ENCODE measurements at regions not wholly inside any gene's neighbourhood (a gene's known extent, or its start where the extent isn't known, plus 50 kb on each side); places are given as distances from the start of the nearest gene placed in this dataset.

GRCh38 chr14:58875613-58876012 is 237.9 kb downstream of the DACT1 start:
- no peaks in the 10 kb centered on the region for H3F3A ChIP-seq (ENCODE audit: control insufficient read depth, insufficient read depth)
- H3K9me2 ChIP-seq (replicated peaks; ENCODE audit: control insufficient read depth, low read length) = no peaks in the 10 kb centered on the region
- no peaks in the 10 kb centered on the region for H3K27me3 ChIP-seq (ENCODE audit: control insufficient read depth, low read length)
- no peaks in the 10 kb centered on the region for H3K9me3 ChIP-seq (ENCODE audit: control insufficient read depth, insufficient read depth, low read length)
- H4K20me1 ChIP-seq (ENCODE audit: control insufficient read depth, insufficient read depth, low read depth, low read length) = no peaks in the 10 kb centered on the region
- no peaks in the 10 kb centered on the region for H3K36me3 ChIP-seq (ENCODE audit: control insufficient read depth, low read length)
- H3K79me2 ChIP-seq (ENCODE audit: control insufficient read depth, low read length) = no peaks in the 10 kb centered on the region
- TF ChIP-seq EZH2phosphoT487 (IDR thresholded peaks at IDR 0.05; ENCODE audit: borderline replicate concordance, low read length) = no peak
- no peak for TF ChIP-seq CTCF (IDR thresholded peaks at IDR 0.05; ENCODE audit: low read depth, low read length, poor library complexity, severe bottlenecking)
- no peak overlapping the region for H3K4me2 ChIP-seq (ENCODE audit: low read length)
- H3K4me3 ChIP-seq (ENCODE audit: low read length) = no peak overlapping the region
- H3K4me1 ChIP-seq (ENCODE audit: control insufficient read depth, low read length) = no peaks in the 10 kb centered on the region
- H3K27ac ChIP-seq (ENCODE audit: low read depth, low read length) = no peak overlapping the region

- Histone ChIP-seq H3K9me3 (ENCODE audit: control insufficient read depth, insufficient read depth, low read length) (no peaks in the 10 kb centered on the region), H3F3A (ENCODE audit: control insufficient read depth, insufficient read depth) (no peaks in the 10 kb centered on the region), H3K36me3 (ENCODE audit: control insufficient read depth, low read length) (no peaks in the 10 kb centered on the region), H4K20me1 (ENCODE audit: control insufficient read depth, insufficient read depth, low read depth, low read length) (no peaks in the 10 kb centered on the region), H3K27me3 (ENCODE audit: control insufficient read depth, low read length) (no peaks in the 10 kb centered on the region), H3K4me1 (ENCODE audit: control insufficient read depth, low read length) (no peaks in the 10 kb centered on the region), H3K4me2 (ENCODE audit: low read length) (no peak overlapping the region), H3K9me2 (replicated peaks; ENCODE audit: control insufficient read depth, low read length) (no peaks in the 10 kb centered on the region), H3K4me3 (ENCODE audit: low read length) (no peak overlapping the region), H3K27ac (ENCODE audit: low read depth, low read length) (no peak overlapping the region), H3K79me2 (ENCODE audit: control insufficient read depth, low read length) (no peaks in the 10 kb centered on the region)
- TF ChIP-seq CTCF (IDR thresholded peaks at IDR 0.05; ENCODE audit: low read depth, low read length, poor library complexity, severe bottlenecking) = no peak
- TF ChIP-seq EZH2phosphoT487 (IDR thresholded peaks at IDR 0.05; ENCODE audit: borderline replicate concordance, low read length) = no peak
Measured at GRCh38 chr14:58876608-58877007, 238.8 kb downstream of the DACT1 start.

GRCh38 chr14:58878439-58879139 is 240.8 kb downstream of the DACT1 start:
- Histone ChIP-seq H3K79me2 (ENCODE audit: control insufficient read depth, low read length) (no peaks in the 10 kb centered on the region), H3K4me1 (ENCODE audit: control insufficient read depth, low read length) (no peaks in the 10 kb centered on the region), H4K20me1 (ENCODE audit: control insufficient read depth, insufficient read depth, low read depth, low read length) (no peaks in the 10 kb centered on the region), H3K27me3 (ENCODE audit: control insufficient read depth, low read length) (no peaks in the 10 kb centered on the region), H3K4me3 (ENCODE audit: low read length) (no peak overlapping the region), H3K36me3 (ENCODE audit: control insufficient read depth, low read length) (no peaks in the 10 kb centered on the region), H3K4me2 (ENCODE audit: low read length) (no peak overlapping the region), H3K9me2 (replicated peaks; ENCODE audit: control insufficient read depth, low read length) (no peaks in the 10 kb centered on the region), H3K9me3 (ENCODE audit: control insufficient read depth, insufficient read depth, low read length) (no peaks in the 10 kb centered on the region), H3K27ac (ENCODE audit: low read depth, low read length) (no peak overlapping the region), H3F3A (ENCODE audit: control insufficient read depth, insufficient read depth) (no peaks in the 10 kb centered on the region)
- no peak for TF ChIP-seq CTCF (IDR thresholded peaks at IDR 0.05; ENCODE audit: low read depth, low read length, poor library complexity, severe bottlenecking)
- TF ChIP-seq EZH2phosphoT487 (IDR thresholded peaks at IDR 0.05; ENCODE audit: borderline replicate concordance, low read length) = no peak

All from DOHH2 (cell line).